AG09319 (cell line): ENCODE measurements at regions not wholly inside any gene's neighbourhood (a gene's known extent, or its start where the extent isn't known, plus 50 kb on each side); places are given as distances from the start of the nearest gene placed in this dataset.
A peak's percentile ranks its signal among the peaks of the same experiment; 100 is the strongest.

Experiments used
- DNase-seq: peaks from one replicate; pipeline ENCODE4 v3.0.0-alpha.2; 2010; ENCODE audit warnings: low read depth; ENCODE audit errors: extremely low read depth
- TF ChIP-seq, protein P1 (sequence below): IDR thresholded peaks from 2 replicates; pipeline ENCODE4 v1.5.1; 2011; ENCODE audit warnings: low read depth, mild to moderate bottlenecking, inconsistent platforms, low read length, moderate library complexity

DNA sequence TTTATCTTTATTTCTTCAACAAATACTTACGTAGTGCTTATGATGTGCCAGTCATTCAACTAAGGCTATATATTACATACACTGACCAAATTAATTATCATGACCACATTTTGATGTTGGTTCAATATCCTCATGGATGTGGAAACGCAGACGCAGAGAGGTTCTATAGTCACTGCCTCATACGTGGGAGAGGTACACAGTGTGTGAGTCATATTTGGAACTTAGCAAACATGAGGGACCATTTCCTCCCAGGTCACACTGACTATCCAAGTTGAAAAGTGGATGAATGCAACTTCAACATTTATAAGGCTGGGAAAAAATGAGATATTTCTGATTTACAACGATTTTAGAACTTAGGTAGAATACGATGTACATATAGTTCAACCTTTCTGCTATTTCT lies 113.6 kb downstream of the PRLHR start:
- DNase-seq, result no peak
- TF ChIP-seq, protein P1, sequence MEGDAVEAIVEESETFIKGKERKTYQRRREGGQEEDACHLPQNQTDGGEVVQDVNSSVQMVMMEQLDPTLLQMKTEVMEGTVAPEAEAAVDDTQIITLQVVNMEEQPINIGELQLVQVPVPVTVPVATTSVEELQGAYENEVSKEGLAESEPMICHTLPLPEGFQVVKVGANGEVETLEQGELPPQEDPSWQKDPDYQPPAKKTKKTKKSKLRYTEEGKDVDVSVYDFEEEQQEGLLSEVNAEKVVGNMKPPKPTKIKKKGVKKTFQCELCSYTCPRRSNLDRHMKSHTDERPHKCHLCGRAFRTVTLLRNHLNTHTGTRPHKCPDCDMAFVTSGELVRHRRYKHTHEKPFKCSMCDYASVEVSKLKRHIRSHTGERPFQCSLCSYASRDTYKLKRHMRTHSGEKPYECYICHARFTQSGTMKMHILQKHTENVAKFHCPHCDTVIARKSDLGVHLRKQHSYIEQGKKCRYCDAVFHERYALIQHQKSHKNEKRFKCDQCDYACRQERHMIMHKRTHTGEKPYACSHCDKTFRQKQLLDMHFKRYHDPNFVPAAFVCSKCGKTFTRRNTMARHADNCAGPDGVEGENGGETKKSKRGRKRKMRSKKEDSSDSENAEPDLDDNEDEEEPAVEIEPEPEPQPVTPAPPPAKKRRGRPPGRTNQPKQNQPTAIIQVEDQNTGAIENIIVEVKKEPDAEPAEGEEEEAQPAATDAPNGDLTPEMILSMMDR, result no peak

DNA sequence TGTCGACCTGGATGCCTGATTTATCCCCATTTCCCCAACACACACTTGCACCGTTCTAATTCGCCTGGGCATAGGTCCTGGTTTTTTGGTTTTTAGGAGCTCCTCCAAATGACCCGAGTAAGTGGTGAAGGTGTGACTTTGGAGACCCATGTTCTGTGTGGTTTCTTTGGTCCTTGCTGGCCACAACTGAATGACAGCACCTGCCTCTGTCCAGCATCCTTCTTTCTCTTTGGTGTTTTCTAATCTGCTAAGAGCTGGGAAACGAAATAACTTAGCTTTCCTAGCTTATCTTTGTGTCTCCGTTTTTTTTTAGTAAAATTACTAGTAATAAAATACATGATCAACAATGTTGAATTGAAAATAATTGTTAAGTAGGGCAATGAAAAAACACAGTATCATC lies 120.2 kb downstream of the PRLHR start:
- no peak for DNase-seq
- TF ChIP-seq, protein P1, result no peak

DNA sequence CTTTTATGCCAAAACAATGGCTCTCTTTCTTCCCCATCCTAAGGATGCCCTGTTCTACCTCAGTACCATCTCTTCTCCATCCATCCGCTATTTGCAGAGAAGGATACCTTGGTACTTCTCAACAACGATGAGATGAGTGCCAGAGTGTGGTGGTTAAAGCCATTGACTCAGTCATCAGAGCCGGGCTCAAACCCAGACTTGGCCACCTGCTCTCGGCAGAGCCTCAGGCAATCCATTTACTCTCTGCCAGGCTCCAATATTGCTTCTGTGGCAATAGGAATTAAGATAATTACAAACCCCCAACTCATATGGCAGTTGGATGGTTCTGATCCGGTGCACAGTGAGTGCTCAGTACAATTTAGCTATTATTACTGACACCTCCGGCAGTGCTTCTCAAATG lies 121.3 kb downstream of the PRLHR start:
- no peak for DNase-seq
- TF ChIP-seq, protein P1, result no peak

DNA sequence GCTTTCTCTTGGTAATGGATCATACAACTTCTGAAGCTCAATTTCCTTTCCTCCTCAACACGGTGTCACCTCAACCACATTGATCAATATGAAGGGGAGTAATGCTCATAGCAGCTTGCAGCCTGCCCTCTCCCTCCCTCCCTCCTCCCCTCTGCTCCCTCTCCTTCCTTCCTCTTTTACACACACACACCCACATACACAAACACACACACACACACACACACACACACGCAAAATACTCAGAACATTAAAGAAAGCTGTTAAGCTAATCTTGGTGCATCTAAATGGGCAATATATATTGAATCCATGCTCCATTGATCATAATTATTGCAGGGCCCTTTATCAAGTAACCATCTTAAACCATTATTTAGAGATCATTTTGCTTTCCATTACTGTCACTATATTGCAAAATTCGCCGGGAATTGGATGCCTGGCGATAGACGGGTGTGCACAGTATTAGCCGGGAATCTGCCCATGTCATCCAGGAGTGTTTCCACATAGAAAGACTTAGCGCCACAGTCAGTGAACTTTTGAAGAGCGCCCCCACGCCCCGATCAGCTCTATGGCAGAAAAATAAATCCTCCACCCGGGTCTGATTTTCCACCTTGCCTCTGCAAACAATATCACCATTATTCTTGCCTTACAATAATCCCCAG lies 122.0 kb downstream of the PRLHR start:
- no peak for DNase-seq
- TF ChIP-seq, protein P1, result no peak

DNA sequence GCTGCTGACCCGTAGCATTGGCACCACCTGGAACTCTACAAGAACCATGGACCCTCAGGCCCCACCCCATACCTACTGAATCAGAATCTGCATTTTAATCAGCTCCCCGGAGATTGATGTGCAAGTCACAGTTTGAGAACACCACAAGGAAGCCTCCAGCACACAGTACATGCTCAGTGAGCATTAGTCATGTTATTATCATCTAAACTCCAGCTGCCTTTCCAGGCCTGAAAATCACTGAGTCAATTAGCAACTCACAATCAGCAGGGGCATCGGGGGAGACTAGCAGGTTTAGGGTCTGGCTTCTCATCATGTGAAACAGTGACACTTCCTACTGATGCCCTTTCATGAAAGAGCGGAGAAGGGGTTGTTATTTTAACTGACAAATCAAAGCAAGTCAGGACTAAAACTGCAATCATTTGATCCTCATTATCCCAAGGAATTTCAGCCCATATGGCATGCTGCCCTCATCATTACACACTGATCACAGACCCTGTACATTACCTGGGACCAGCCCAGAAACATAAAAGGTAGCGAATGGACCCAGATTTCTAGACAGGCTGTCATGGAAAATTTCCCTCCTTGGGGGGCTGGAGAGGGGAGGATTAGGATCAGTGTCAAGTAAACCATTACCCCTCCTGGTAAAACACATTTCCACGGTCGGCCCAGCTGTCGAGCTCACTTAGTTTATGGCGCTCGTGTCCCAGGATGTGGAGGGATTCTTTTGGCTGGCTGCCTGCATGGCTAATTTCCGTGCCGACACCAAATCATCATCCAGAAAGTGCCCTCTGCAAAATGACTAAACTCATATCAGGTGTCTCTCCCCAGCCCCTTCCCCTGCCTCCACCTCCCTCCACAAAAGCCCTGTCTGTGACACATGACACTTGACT lies 122.8 kb downstream of the PRLHR start:
- TF ChIP-seq, protein P1, result no peak
- no peak for DNase-seq

DNA sequence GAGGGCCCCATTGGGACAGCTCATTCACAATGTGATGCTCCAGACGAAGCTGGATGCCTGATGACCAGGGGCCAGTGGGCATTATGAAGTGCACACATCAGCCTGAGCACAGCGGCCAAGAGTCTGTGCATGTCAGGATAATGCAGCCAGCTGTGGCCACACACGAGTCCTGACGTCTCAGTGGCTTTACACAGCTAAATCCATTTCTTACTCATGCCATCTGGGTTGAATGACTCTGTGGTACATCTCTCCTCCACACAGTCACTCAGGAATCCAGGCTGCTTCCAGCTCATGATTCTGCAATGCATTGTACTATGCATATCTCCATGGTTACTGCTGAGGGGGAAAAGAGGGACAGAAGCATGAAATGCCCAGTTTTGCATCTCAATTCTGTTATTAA lies 123.6 kb downstream of the PRLHR start:
- TF ChIP-seq, protein P1, result no peak
- peak; percentile 45 for DNase-seq

DNA sequence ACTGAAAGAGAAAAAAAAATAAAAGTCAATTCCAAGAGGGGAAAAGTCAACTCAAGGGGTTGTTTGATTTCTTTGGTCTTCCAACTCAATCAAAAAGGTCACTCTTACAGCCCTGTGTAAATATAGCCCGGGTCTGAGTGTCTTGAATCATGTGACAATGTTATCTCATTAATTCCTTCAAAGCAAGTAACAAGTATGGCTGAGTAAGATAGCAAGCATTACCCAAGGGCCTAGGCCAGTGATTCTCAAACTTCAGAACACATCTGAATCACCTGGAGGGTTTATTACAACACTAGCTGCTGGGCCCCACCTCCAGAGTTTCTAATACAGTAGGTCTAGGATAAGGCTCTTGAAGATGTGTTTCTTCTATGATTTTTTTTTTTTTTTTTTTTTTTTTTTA lies 125.0 kb downstream of the PRLHR start:
- DNase-seq, result no peak
- TF ChIP-seq, protein P1, result no peak
